ENCODE measurements at regions not wholly inside any gene's neighbourhood (a gene's known extent, or its start where the extent isn't known, plus 50 kb on each side); places are given as distances from the start of the nearest gene placed in this dataset.
"Not testable (repeated sequence)": the region's sequence is repeated elsewhere in the genome, so short reads cannot be mapped to it uniquely, and the experiment has no call there.

GRCh38 chr14:19511055-19511454, 76.9 kb upstream of the POTEG start:
- DNase-seq, result not testable (repeated sequence)

GRCh38 chr14:19489475-19489874, 55.3 kb upstream of the POTEG start:
- DNase-seq, result not testable (repeated sequence)

GRCh38 chr14:19488457-19488856, 54.3 kb upstream of the POTEG start:
- DNase-seq, result not testable (repeated sequence)

GRCh38 chr14:19487690-19488089, 53.5 kb upstream of the POTEG start:
- not testable (repeated sequence) for DNase-seq

GRCh38 chr14:19487265-19487664, 53.1 kb upstream of the POTEG start:
- peak; percentile 1 for DNase-seq

GRCh38 chr14:19485346-19485745, 51.2 kb upstream of the POTEG start:
- DNase-seq, result not testable (repeated sequence)
